PC-3 (cell line): ENCODE measurements at regions not wholly inside any gene's neighbourhood (a gene's known extent, or its start where the extent isn't known, plus 50 kb on each side); places are given as distances from the start of the nearest gene placed in this dataset.

Experiments used
- CTCF ChIP-seq: fragments of 300-600 bp; sonication (generic); conservative IDR thresholded peaks from 2 replicates; pipeline ENCODE4 v1.5.1; 2017; ENCODE audit warnings: antibody characterized with exemption, low read depth, mild to moderate bottlenecking, low read length
- EZH2 ChIP-seq: fragments of 300-600 bp; sonication (generic); IDR thresholded peaks from one replicate; pipeline ENCODE4 v1.6.1; 2017; ENCODE audit warnings: antibody characterized with exemption, mild to moderate bottlenecking, low read length; ENCODE audit not compliant: unreplicated experiment

- TF ChIP-seq CTCF (no peak), EZH2 (no peak)
Measured at GRCh38 chr5:63135291-63135690, 556.7 kb downstream of the LRRC70 start.
